GM19035 (cell line): ENCODE measurements at regions not wholly inside any gene's neighbourhood (a gene's known extent, or its start where the extent isn't known, plus 50 kb on each side); places are given as distances from the start of the nearest gene placed in this dataset.

Experiments used
- ATAC-seq: cut with Tn5 transposase; IDR thresholded peaks from one replicate; pipeline ENCODE4 v1.9.1; 2021; ENCODE audit not compliant: unreplicated experiment

- ATAC-seq = no peak
Observed at GRCh38 chr18:22667156-22667555, 249.4 kb upstream of the CTAGE1 start.

- peak; percentile 67 for ATAC-seq
Observed at GRCh38 chr18:22667616-22668422, 250.1 kb upstream of the CTAGE1 start.

DNA sequence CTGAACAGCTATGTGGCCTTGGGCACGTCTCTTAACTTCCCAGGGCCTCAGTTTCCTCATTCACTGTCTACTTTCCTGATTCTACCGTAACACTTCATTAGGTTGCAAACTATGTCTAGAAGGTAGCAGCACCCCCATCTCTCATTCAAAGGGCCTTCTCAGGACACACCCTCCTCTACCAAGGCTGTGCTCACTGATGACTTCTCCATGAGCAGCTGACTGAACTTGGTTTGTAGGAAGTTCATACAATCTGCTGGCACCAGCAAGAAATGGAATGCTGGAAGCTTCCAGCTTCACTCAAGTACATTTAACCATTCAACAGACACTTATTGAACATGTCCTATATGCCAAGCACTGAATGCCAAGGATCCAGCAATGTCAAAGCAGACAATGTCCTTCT is 250.8 kb upstream of the CTAGE1 start:
- ATAC-seq = no peak

DNA sequence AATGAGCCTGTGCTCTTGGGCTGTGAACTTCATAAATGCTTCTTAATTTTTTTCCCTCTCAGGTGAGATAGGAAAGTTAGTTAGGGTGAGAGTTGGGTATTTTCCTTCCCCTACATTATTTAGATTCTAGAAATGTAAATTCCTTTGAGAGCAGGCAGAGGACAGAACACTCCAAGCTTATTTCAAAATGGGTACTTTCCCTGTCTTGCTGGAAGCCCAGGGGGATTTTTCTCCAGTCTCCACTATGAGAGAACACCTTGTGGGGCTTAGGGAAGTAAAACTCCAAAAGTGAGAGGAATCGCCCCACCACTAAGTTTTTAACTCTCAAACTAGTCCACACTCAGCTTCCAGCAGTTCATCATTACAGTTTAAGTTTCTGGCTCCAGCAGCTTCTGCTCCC is 253.2 kb upstream of the CTAGE1 start:
- ATAC-seq = no peak

DNA sequence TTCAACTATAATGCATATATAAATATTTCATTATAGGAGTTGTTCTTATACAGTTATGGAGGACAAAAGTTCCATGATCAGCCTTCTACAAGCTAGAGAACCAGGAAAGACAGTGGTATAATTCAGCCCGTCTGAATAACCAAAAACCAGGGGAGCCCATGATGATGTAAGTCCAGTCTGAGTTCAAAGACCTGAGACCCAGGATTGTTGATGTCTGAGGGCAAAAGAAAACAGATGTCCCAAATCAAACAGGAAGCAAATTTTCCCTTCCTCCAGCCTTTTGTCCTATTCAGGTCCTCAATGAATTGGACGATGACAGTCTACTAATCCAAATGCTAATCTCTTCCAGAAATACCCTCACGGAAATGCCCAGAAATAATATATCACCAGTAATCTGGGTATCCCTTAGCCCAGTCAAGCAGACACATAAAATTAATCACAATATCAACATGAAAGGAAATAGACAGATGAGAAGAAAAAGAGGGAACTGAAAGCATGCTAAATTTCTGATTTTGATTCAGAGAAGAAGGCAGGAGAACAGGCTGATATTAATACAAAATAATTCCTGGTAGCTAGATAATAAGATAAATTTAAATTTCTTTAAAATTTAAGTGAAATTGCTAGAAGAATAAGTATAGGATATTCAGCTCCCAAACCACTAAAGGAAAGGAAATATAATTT is 255.6 kb upstream of the CTAGE1 start:
- no peak for ATAC-seq

DNA sequence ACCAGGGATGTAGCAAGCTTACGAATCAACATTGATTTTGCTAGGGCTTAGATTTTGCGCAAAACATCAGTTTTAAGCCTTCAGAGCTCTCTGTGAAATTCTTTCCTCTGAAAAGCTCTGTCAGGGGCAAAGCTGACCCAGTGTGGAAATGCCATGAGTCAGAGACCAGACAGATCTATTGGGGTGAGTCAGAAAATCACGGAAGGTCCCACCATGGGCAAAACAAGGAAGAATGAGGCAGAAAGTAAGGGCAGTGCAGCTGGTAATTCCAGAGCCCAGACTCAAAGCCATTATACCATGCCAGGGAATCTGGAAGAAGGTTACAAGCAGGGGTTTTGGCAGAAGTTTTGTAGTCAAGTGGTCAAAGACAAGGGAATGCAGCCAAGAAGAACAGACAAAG is 256.6 kb upstream of the CTAGE1 start:
- ATAC-seq = no peak

DNA sequence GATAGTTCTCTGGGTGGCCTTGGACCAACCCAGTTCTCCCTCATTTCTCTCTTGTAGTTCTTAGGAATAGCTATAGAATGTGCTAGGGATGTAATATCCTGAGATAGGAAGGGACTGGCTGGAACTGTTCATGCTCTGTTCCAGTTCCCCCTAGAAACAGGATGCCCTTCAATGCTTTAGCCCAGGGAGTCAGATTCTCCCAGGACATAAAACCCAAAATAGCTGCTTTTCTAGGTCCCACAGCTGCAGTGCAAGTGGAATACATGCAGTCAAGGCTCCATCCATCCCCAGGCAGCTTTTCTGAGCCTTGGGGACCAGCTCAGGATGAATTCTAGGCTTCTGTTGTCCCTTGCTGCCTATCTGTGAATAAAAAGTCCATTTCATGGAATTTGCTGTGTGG is 257.3 kb upstream of the CTAGE1 start:
- no peak for ATAC-seq

GRCh38 chr18:22676423-22676822 is 256.7 kb upstream of the RBBP8 start:
- no peak for ATAC-seq

DNA sequence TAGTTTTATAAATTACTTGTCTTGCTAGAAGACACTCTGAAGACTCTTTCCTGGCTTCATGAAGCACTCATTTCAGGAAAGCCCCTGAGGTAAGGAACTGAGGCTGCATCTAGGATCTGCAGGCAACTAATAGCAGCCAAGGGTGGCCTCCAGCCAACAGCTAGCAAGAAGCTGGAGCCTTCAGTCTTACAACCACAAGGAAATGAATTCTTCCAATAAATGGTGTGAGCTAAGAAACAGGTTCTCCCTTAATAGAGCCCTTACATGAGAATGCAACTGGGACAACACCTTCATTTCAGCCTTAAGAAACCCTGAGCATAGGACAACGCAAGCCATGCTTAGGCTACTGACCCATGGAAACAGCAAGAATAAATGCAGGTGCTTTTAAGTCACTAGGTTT is 254.6 kb upstream of the RBBP8 start:
- no peak for ATAC-seq

- ATAC-seq = no peak
Observed at GRCh38 chr18:22680944-22681343, 252.2 kb upstream of the RBBP8 start.

DNA sequence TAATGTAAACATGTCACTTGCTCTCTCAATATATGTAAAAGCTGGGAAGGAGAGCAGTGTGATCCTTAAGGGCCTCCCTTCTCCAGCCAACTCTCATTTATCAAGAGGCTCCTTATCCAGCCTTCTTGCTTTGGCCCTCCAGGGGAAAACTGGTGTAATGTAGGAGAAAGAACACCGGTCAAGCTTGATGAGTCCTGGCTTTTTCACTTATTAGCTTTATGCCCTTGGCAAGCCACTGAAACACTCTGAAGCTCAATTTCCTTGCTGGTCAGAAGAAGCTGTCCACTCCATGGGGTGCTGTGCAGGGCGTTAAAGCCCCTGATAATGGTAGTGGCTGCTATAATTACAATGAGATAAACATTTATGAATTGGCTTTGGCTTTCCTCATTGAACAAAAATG is 251.2 kb upstream of the RBBP8 start:
- no peak for ATAC-seq

DNA sequence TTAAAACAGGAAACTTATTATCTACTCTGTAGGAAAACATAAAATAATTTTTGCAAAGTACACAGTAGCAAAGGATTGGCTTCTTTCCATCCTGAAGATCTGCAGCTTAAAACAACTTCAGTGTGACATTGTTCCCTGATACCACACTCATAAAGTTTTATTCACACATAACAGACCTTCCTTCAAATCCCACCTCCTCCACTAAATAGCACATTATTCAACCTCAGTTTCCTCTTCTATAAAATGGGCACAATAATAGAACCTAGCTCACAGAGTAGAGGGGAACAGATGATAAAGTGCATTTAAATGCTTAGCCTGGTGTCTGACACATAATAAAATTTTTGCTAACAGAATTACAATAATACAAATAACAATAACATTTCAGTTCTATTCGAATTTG is 250.4 kb upstream of the RBBP8 start:
- no peak for ATAC-seq

GRCh38 chr18:22683196-22683676 is 249.9 kb upstream of the RBBP8 start:
- ATAC-seq = no peak

DNA sequence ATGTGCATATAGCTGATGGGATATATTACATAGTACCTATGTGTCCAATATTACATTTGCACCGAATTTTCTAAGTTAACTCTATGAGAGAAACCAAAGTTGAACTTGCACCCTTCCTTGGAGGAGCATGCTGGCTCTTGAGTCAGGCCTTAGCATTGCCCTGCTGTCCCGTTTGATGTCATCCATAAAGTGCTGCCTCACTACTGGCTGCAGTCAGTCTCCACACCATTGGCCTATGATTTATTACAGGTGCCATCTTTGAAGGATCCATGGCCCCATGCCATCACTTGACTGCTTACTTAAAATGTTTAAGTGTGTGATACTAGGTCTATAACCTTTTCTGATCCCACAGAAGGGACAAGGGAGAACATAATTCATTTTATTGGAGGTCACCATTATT is 249.3 kb upstream of the RBBP8 start:
- ATAC-seq = no peak

- ATAC-seq = no peak
Observed at GRCh38 chr18:22684268-22684667, 248.9 kb upstream of the RBBP8 start.

DNA sequence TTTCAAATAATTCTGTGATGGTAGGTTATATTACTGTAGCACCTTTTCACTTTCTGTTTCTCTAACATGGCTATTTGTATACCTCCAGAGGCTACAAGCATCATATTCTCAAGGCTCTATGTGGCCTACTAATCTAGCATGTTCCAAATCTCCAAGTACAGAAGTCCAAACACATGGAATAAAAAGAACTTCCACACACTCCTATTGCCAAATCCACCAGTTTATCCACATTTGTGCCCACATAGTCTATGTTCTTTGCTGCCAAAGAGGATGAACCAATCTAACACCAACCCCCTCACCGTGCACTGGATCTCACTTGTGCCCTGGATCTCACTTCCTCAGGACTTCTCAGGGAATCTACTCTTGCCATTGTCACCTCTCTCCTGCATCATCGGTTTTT is 247.3 kb upstream of the RBBP8 start:
- ATAC-seq = no peak

GRCh38 chr18:22687892-22688680 is 245.0 kb upstream of the RBBP8 start:
- no peak for ATAC-seq

GRCh38 chr18:22688877-22689496 is 244.1 kb upstream of the RBBP8 start:
- ATAC-seq = no peak

DNA sequence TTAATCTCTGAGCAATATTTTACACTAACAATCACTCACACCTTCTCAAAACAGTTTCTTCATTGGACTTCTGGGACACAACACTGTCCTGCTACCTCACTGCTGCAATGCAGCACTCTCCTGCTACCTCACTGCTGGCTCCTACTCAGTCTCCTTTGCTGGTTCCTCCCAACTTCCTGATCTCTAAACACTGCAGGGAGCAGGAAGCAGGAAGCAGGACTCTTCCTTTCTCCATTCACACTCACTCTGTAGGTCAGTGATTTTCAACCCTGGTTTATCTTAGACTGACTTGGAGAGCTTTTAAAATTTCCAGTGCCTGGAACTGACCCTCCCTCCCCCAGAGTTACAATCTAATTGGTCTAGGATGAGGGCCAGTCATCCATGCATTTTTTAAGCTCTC is 243.4 kb upstream of the RBBP8 start:
- no peak for ATAC-seq

DNA sequence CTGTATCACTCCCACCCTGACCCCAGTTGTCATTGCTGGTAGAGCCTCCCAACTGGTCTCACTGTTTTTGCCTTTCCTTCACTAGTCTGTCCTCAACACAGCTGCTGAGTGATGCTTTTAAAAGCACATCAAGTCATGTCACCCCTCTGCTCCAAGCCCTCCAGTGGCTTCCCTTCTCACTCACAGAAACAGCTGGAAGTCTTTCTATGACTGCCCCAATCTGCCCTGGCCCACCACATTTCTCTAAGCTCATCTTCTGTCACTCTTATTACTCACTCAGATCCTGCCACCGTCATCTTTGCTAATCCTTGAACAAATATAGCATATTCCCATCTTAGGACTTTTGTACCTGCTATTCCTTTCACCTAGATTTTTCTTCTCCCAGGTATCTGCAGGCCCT is 242.6 kb upstream of the RBBP8 start:
- no peak for ATAC-seq

DNA sequence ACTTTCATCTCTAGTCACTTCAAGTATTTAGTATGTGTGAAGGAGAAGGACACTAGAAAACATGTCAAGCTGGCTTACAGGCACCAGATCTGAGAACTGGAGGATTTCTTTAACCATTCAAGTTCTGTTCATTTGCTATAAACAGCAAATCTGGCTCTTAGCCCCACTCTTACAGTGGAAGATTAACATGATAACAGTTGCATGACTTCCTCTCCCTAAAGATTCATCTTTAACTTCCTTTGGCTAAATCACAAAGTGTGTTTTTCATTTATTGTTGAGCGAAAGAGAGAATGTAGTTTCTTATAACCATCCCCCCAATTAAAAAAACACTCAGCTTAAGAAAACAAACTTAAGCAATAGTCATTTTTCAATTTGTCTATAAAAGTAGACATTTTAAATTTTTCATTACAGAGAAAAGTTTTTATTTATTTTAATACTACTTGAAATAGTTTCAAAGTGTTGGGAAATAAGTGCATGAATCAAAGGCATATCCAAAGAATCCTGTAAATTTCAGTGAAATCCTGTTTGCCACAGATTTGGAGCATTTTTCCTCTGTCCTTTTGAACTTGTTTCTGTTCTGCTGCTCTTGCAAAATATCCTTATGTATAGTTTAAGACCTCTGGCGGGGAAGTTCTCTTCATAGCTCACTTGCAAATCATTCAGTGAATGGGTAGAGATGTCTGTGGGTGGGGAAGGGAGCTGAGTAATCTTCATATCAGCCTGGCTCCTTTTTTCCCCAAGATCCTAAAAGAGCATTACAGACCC is 241.0 kb upstream of the RBBP8 start:
- no peak for ATAC-seq
